ENCODE measurements at regions not wholly inside any gene's neighbourhood (a gene's known extent, or its start where the extent isn't known, plus 50 kb on each side); places are given as distances from the start of the nearest gene placed in this dataset.

DNA sequence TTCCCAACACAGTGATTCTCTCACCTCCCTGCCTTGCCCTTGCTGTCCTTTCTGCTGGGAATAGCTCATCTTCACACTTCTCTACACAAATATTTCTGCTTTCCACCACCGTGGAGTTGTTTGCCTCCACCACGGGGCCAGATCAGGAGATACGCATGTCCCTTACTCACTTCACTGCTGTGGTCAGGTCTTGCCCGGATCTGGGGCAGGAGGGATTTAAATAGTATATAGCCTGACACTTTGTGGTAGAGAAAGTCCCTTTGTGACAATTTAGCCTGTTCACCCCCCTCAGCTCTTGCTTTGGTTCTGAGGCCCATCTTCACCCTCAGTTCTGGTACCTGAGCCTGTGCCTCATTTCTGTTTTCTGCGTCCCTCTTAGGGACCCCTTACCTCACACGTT lies 92.6 kb upstream of the PREP start:
- TF ChIP-seq ESRRG (CRISPR knock-in tag; IDR thresholded peaks at IDR 0.05): no peak
- TF ChIP-seq ZNF565 (CRISPR knock-in tag; conservative IDR thresholded peaks at IDR 0.05; ENCODE audit: low read depth): no peak
- TF ChIP-seq ARNTL (CRISPR knock-in tag; IDR thresholded peaks at IDR 0.05; ENCODE audit: borderline replicate concordance, low read depth): no peak
- TF ChIP-seq ZC3H10 (CRISPR knock-in tag; IDR thresholded peaks at IDR 0.05): no peak
- TF ChIP-seq GLIS3 (CRISPR knock-in tag; IDR thresholded peaks at IDR 0.05): no peak
- no peak for TF ChIP-seq ISL1 (CRISPR knock-in tag; IDR thresholded peaks at IDR 0.05)
- TF ChIP-seq SNAI2 (CRISPR knock-in tag; IDR thresholded peaks at IDR 0.05): no peak
- no peak for TF ChIP-seq CSDC2 (CRISPR knock-in tag; IDR thresholded peaks at IDR 0.05)
- TF ChIP-seq ZFP3 (CRISPR knock-in tag; IDR thresholded peaks at IDR 0.05): no peak
- TF ChIP-seq PPARA (CRISPR knock-in tag; IDR thresholded peaks at IDR 0.05; ENCODE audit: borderline replicate concordance): no peak
- no peak for TF ChIP-seq TCF4 (CRISPR knock-in tag; IDR thresholded peaks at IDR 0.05; ENCODE audit: borderline replicate concordance)
- TF ChIP-seq, protein P1, sequence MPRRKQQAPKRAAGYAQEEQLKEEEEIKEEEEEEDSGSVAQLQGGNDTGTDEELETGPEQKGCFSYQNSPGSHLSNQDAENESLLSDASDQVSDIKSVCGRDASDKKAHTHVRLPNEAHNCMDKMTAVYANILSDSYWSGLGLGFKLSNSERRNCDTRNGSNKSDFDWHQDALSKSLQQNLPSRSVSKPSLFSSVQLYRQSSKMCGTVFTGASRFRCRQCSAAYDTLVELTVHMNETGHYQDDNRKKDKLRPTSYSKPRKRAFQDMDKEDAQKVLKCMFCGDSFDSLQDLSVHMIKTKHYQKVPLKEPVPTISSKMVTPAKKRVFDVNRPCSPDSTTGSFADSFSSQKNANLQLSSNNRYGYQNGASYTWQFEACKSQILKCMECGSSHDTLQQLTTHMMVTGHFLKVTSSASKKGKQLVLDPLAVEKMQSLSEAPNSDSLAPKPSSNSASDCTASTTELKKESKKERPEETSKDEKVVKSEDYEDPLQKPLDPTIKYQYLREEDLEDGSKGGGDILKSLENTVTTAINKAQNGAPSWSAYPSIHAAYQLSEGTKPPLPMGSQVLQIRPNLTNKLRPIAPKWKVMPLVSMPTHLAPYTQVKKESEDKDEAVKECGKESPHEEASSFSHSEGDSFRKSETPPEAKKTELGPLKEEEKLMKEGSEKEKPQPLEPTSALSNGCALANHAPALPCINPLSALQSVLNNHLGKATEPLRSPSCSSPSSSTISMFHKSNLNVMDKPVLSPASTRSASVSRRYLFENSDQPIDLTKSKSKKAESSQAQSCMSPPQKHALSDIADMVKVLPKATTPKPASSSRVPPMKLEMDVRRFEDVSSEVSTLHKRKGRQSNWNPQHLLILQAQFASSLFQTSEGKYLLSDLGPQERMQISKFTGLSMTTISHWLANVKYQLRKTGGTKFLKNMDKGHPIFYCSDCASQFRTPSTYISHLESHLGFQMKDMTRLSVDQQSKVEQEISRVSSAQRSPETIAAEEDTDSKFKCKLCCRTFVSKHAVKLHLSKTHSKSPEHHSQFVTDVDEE (CRISPR knock-in tag; IDR thresholded peaks at IDR 0.05): no peak
- TF ChIP-seq OSR1 (CRISPR knock-in tag; IDR thresholded peaks at IDR 0.05): no peak
- no peak for TF ChIP-seq ZFP30 (CRISPR knock-in tag; IDR thresholded peaks at IDR 0.05)
- ATAC-seq: no peak

DNA sequence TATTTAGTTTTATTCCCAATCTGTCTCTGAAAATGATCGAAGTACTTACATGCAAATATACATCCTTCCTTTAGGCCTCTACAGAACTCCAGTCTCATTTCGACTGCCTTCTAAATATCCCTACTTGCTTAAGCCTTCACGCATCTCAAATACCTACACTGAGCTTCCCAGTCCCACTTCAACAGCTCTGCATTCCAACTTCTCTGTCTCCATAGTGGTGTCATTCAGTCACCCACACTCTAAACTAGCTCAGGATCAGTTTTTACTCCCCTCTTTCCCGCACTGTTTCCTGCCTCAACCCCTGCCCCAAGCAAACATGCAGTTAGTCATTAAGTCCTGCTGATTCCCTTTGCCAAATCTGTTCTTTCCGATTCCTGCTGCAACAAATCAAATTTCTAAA lies 91.8 kb upstream of the PREP start:
- ATAC-seq: no peak
- TF ChIP-seq BACH2 (CRISPR knock-in tag; IDR thresholded peaks at IDR 0.05; ENCODE audit: borderline replicate concordance): no peak
- TF ChIP-seq ISL1 (CRISPR knock-in tag; IDR thresholded peaks at IDR 0.05): no peak
- TF ChIP-seq CSDC2 (CRISPR knock-in tag; IDR thresholded peaks at IDR 0.05): no peak
- TF ChIP-seq, protein P2, sequence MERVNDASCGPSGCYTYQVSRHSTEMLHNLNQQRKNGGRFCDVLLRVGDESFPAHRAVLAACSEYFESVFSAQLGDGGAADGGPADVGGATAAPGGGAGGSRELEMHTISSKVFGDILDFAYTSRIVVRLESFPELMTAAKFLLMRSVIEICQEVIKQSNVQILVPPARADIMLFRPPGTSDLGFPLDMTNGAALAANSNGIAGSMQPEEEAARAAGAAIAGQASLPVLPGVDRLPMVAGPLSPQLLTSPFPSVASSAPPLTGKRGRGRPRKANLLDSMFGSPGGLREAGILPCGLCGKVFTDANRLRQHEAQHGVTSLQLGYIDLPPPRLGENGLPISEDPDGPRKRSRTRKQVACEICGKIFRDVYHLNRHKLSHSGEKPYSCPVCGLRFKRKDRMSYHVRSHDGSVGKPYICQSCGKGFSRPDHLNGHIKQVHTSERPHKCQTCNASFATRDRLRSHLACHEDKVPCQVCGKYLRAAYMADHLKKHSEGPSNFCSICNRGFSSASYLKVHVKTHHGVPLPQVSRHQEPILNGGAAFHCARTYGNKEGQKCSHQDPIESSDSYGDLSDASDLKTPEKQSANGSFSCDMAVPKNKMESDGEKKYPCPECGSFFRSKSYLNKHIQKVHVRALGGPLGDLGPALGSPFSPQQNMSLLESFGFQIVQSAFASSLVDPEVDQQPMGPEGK (CRISPR knock-in tag; IDR thresholded peaks at IDR 0.05; ENCODE audit: borderline replicate concordance): no peak
- no peak for TF ChIP-seq RARB (CRISPR knock-in tag; IDR thresholded peaks at IDR 0.05)

DNA sequence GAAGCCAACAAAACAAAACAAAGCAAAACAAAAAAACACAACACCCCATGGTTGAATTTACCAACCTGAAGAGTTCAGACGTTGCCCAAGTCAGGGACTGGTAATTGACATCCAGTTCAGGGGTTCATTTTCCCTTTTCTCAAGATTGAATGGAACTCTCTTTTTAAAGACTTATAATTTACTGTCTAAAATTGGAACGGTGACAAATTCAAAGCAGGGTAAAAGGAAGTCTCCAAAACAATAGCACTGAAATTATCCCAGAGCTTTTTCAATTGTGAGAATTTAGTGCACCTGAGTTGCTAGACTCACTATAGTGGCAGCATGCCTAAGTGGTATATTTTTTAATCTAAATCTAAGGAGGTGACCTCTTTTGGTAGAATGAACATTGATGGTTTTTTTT lies 90.9 kb upstream of the PREP start:
- no peak for ATAC-seq
- no peak for TF ChIP-seq BACH2 (CRISPR knock-in tag; IDR thresholded peaks at IDR 0.05; ENCODE audit: borderline replicate concordance)
- TF ChIP-seq ARNTL (CRISPR knock-in tag; IDR thresholded peaks at IDR 0.05; ENCODE audit: borderline replicate concordance, low read depth): no peak
- no peak for TF ChIP-seq TOX (CRISPR knock-in tag; IDR thresholded peaks at IDR 0.05; ENCODE audit: borderline replicate concordance)
- TF ChIP-seq, protein P3, sequence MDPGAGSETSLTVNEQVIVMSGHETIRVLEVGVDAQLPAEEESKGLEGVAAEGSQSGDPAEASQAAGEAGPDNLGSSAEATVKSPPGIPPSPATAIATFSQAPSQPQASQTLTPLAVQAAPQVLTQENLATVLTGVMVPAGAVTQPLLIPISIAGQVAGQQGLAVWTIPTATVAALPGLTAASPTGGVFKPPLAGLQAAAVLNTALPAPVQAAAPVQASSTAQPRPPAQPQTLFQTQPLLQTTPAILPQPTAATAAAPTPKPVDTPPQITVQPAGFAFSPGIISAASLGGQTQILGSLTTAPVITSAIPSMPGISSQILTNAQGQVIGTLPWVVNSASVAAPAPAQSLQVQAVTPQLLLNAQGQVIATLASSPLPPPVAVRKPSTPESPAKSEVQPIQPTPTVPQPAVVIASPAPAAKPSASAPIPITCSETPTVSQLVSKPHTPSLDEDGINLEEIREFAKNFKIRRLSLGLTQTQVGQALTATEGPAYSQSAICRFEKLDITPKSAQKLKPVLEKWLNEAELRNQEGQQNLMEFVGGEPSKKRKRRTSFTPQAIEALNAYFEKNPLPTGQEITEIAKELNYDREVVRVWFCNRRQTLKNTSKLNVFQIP (CRISPR knock-in tag; IDR thresholded peaks at IDR 0.05; ENCODE audit: borderline replicate concordance, low read depth): no peak
- no peak for TF ChIP-seq PPARA (CRISPR knock-in tag; IDR thresholded peaks at IDR 0.05; ENCODE audit: borderline replicate concordance)
- TF ChIP-seq, protein P2 (CRISPR knock-in tag; IDR thresholded peaks at IDR 0.05; ENCODE audit: borderline replicate concordance): no peak
- no peak for TF ChIP-seq ZFP3 (CRISPR knock-in tag; IDR thresholded peaks at IDR 0.05)
- TF ChIP-seq ZFP30 (CRISPR knock-in tag; IDR thresholded peaks at IDR 0.05): no peak
- TF ChIP-seq ZC3H10 (CRISPR knock-in tag; IDR thresholded peaks at IDR 0.05): no peak
- TF ChIP-seq CSDC2 (CRISPR knock-in tag; IDR thresholded peaks at IDR 0.05): no peak
- no peak for TF ChIP-seq TCF4 (CRISPR knock-in tag; IDR thresholded peaks at IDR 0.05; ENCODE audit: borderline replicate concordance)
- TF ChIP-seq, protein P1 (CRISPR knock-in tag; IDR thresholded peaks at IDR 0.05): no peak
- TF ChIP-seq ESRRG (CRISPR knock-in tag; IDR thresholded peaks at IDR 0.05): no peak
- no peak for TF ChIP-seq SNAI2 (CRISPR knock-in tag; IDR thresholded peaks at IDR 0.05)
- no peak for TF ChIP-seq GLIS3 (CRISPR knock-in tag; IDR thresholded peaks at IDR 0.05)
- no peak for TF ChIP-seq ZNF8 (CRISPR knock-in tag; IDR thresholded peaks at IDR 0.05)
- TF ChIP-seq ZNF70 (CRISPR knock-in tag; IDR thresholded peaks at IDR 0.05): no peak
- TF ChIP-seq, protein P4, sequence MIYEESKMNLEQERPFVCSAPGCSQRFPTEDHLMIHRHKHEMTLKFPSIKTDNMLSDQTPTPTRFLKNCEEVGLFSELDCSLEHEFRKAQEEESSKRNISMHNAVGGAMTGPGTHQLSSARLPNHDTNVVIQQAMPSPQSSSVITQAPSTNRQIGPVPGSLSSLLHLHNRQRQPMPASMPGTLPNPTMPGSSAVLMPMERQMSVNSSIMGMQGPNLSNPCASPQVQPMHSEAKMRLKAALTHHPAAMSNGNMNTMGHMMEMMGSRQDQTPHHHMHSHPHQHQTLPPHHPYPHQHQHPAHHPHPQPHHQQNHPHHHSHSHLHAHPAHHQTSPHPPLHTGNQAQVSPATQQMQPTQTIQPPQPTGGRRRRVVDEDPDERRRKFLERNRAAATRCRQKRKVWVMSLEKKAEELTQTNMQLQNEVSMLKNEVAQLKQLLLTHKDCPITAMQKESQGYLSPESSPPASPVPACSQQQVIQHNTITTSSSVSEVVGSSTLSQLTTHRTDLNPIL (CRISPR knock-in tag; IDR thresholded peaks at IDR 0.05; ENCODE audit: low read depth): no peak
- no peak for TF ChIP-seq ISL1 (CRISPR knock-in tag; IDR thresholded peaks at IDR 0.05)
- TF ChIP-seq, protein P5, sequence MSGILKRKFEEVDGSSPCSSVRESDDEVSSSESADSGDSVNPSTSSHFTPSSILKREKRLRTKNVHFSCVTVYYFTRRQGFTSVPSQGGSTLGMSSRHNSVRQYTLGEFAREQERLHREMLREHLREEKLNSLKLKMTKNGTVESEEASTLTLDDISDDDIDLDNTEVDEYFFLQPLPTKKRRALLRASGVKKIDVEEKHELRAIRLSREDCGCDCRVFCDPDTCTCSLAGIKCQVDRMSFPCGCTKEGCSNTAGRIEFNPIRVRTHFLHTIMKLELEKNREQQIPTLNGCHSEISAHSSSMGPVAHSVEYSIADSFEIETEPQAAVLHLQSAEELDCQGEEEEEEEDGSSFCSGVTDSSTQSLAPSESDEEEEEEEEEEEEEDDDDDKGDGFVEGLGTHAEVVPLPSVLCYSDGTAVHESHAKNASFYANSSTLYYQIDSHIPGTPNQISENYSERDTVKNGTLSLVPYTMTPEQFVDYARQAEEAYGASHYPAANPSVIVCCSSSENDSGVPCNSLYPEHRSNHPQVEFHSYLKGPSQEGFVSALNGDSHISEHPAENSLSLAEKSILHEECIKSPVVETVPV (CRISPR knock-in tag; IDR thresholded peaks at IDR 0.05): no peak

Data from SK-N-SH treated with all-trans-retinoic acid at 6 μM for 48 hours (cell line).